ENCODE measurements at regions not wholly inside any gene's neighbourhood (a gene's known extent, or its start where the extent isn't known, plus 50 kb on each side); places are given as distances from the start of the nearest gene placed in this dataset.

- TF ChIP-seq ASH2L (IDR thresholded peaks at IDR 0.05; ENCODE audit: low read length): no peak
- no peak for TF ChIP-seq RBBP5 (IDR thresholded peaks at IDR 0.05; ENCODE audit: borderline replicate concordance, low read depth, low read length)
- TF ChIP-seq ZNF274 (IDR thresholded peaks at IDR 0.05; ENCODE audit: borderline replicate concordance, extremely low read depth, low read length): no peak
- TF ChIP-seq, protein P1, sequence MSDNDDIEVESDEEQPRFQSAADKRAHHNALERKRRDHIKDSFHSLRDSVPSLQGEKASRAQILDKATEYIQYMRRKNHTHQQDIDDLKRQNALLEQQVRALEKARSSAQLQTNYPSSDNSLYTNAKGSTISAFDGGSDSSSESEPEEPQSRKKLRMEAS (IDR thresholded peaks at IDR 0.05): no peak
- TF ChIP-seq ATF2 (IDR thresholded peaks at IDR 0.05; ENCODE audit: low read length): no peak
These were observed 141.8 kb downstream of the RPL22L1 start for GRCh38 chr3:170728181-170728580.
